ENCODE measurements at regions not wholly inside any gene's neighbourhood (a gene's known extent, or its start where the extent isn't known, plus 50 kb on each side); places are given as distances from the start of the nearest gene placed in this dataset.

- TF ChIP-seq MAX (IDR thresholded peaks at IDR 0.05; ENCODE audit: low read depth, low read length): no peak
- TF ChIP-seq MYC (IDR thresholded peaks at IDR 0.05; ENCODE audit: low read depth, low read length): no peak
- no peak for TF ChIP-seq CTCF (IDR thresholded peaks at IDR 0.05; ENCODE audit: low read depth, low read length)
- no peak for TF ChIP-seq POLR2A (IDR thresholded peaks at IDR 0.05; ENCODE audit: extremely low read depth, insufficient read length)
- no peak overlapping the region for H3K4me3 ChIP-seq (ENCODE audit: low read depth, low read length)
- no peak for DNase-seq (ENCODE audit: low read depth)
These were observed 775.3 kb upstream of the ARPP21 start for GRCh38 chr3:34864011-34864410.

- DNase-seq (ENCODE audit: low read depth): no peak
- H3K4me3 ChIP-seq (ENCODE audit: low read depth, low read length): no peak overlapping the region
- no peak for TF ChIP-seq MAX (IDR thresholded peaks at IDR 0.05; ENCODE audit: low read depth, low read length)
- no peak for TF ChIP-seq MYC (IDR thresholded peaks at IDR 0.05; ENCODE audit: low read depth, low read length)
- TF ChIP-seq CTCF (IDR thresholded peaks at IDR 0.05; ENCODE audit: low read depth, low read length): no peak
- no peak for TF ChIP-seq POLR2A (IDR thresholded peaks at IDR 0.05; ENCODE audit: extremely low read depth, insufficient read length)
These were observed 774.0 kb upstream of the ARPP21 start for GRCh38 chr3:34865346-34865745.

GRCh38 chr3:34868935-34869334 lies 770.4 kb upstream of the ARPP21 start:
- no peak for TF ChIP-seq CTCF (IDR thresholded peaks at IDR 0.05; ENCODE audit: low read depth, low read length)
- no peak for TF ChIP-seq MAX (IDR thresholded peaks at IDR 0.05; ENCODE audit: low read depth, low read length)
- no peak for TF ChIP-seq MYC (IDR thresholded peaks at IDR 0.05; ENCODE audit: low read depth, low read length)
- no peak for TF ChIP-seq POLR2A (IDR thresholded peaks at IDR 0.05; ENCODE audit: extremely low read depth, insufficient read length)

GRCh38 chr3:34869696-34870095 lies 769.6 kb upstream of the ARPP21 start:
- TF ChIP-seq CTCF (IDR thresholded peaks at IDR 0.05; ENCODE audit: low read depth, low read length): no peak
- TF ChIP-seq MYC (IDR thresholded peaks at IDR 0.05; ENCODE audit: low read depth, low read length): no peak
- no peak for TF ChIP-seq POLR2A (IDR thresholded peaks at IDR 0.05; ENCODE audit: extremely low read depth, insufficient read length)
- no peak for TF ChIP-seq MAX (IDR thresholded peaks at IDR 0.05; ENCODE audit: low read depth, low read length)
- no peak overlapping the region for H3K4me3 ChIP-seq (ENCODE audit: low read depth, low read length)
- no peak for DNase-seq (ENCODE audit: low read depth)

More at GRCh38 chr3:34868935-34869334, 770.4 kb upstream of the ARPP21 start:
- DNase-seq (ENCODE audit: low read depth): no peak
- no peak overlapping the region for H3K4me3 ChIP-seq (ENCODE audit: low read depth, low read length)

- no peak for DNase-seq (ENCODE audit: low read depth)
These were observed 766.9 kb upstream of the ARPP21 start for GRCh38 chr3:34872406-34872805.

More at GRCh38 chr3:34872406-34872805, 766.9 kb upstream of the ARPP21 start:
- H3K4me3 ChIP-seq (ENCODE audit: low read depth, low read length): no peak overlapping the region
- no peak for TF ChIP-seq MYC (IDR thresholded peaks at IDR 0.05; ENCODE audit: low read depth, low read length)
- no peak for TF ChIP-seq CTCF (IDR thresholded peaks at IDR 0.05; ENCODE audit: low read depth, low read length)
- TF ChIP-seq POLR2A (IDR thresholded peaks at IDR 0.05; ENCODE audit: extremely low read depth, insufficient read length): no peak
- no peak for TF ChIP-seq MAX (IDR thresholded peaks at IDR 0.05; ENCODE audit: low read depth, low read length)
